B cell (primary cell): ENCODE measurements at regions not wholly inside any gene's neighbourhood (a gene's known extent, or its start where the extent isn't known, plus 50 kb on each side); places are given as distances from the start of the nearest gene placed in this dataset.

Source experiments
- ATAC-seq: fragments of 200-7000 bp; cut with Tn5 transposase; one replicate; pipeline ENCODE4 v1.10.0; 2021; ENCODE audit warnings: low read depth, mild to moderate bottlenecking, moderate number of reproducible peaks, moderate library complexity
- CTCF ChIA-PET: fragments of 350-600 bp; sonication (Branson Sonifier 250); formaldehyde crosslinking; loops from one replicate; lab custom pipeline; 2021; ENCODE audit warnings: antibody characterized with exemption, inconsistent platforms; lab: Charles Lee
- POLR2A ChIA-PET: fragments of 350-600 bp; sonication (Branson Sonifier 250); formaldehyde crosslinking; loops from one replicate; lab custom pipeline; 2021; ENCODE audit warnings: antibody characterized with exemption; lab: Charles Lee
- DNase-seq: peaks from one replicate; pipeline ENCODE4 v3.0.0; 2013
- H2AFZ ChIP-seq: 2 replicates; pipeline ENCODE4 v1.6.1; 2012; ENCODE audit warnings: mild to moderate bottlenecking, low read depth, low read length; ENCODE audit not compliant: insufficient read depth, poor library complexity, severe bottlenecking
- H3K27ac ChIP-seq, 2 donors: 1 replicate in 1 of 2; 2 replicates in 1 of 2; pipeline ENCODE4 v1.5.1; 2012 to 2013; ENCODE audit warnings: low read length in 2 of 2, mild to moderate bottlenecking in 2 of 2, moderate library complexity in 1 of 2
- H3K27me3 ChIP-seq, 4 experiments: fragments of 200-600 bp in 1 of 4; sonication (generic) in 1 of 4; replicated peaks in 1 of 4; 1 replicate in 2 of 4; 2 replicates in 2 of 4; pipeline versions ENCODE4 v1.6.1 to v1.7.0; 2013 to 2016; ENCODE audit warnings: low read length in 3 of 4, mild to moderate bottlenecking in 2 of 4, mixed read lengths in 1 of 4, moderate library complexity in 1 of 4; ENCODE audit not compliant: insufficient read depth in 4 of 4, control insufficient read depth in 3 of 4; ENCODE audit errors: control extremely low read depth in 1 of 4
- H3K36me3 ChIP-seq, 2 experiments: replicated peaks in 1 of 2; 1 replicate in 1 of 2; 2 replicates in 1 of 2; pipeline versions ENCODE4 v1.6.1 to v1.7.1; 2013; ENCODE audit warnings: low read length in 1 of 2; ENCODE audit not compliant: insufficient read depth in 2 of 2, control insufficient read depth in 1 of 2; ENCODE audit errors: control extremely low read depth in 1 of 2, extremely low read depth in 1 of 2
- H3K4me1 ChIP-seq, 2 donors: fragments of 200-600 bp in 1 of 2; sonication (generic) in 1 of 2; 1 replicate in 1 of 2; 2 replicates in 1 of 2; pipeline versions ENCODE4 v1.5.1 to v1.6.1; 2013 to 2017; ENCODE audit warnings: low read length in 2 of 2; ENCODE audit not compliant: control insufficient read depth in 2 of 2, insufficient read depth in 2 of 2
- H3K4me2 ChIP-seq: replicated peaks from 2 replicates; pipeline ENCODE3; 2012; ENCODE audit warnings: mild to moderate bottlenecking, low read depth, low read length; ENCODE audit not compliant: poor library complexity, severe bottlenecking
- H3K4me3 ChIP-seq, 5 experiments: fragments of 200-600 bp in 1 of 5; sonication (generic) in 1 of 5; 1 replicate in 3 of 5; 2 replicates in 2 of 5; pipeline versions ENCODE4 v1.5.1 to v1.7.0; 2011 to 2016; ENCODE audit warnings: low read length in 4 of 5, mild to moderate bottlenecking in 4 of 5, low read depth in 2 of 5, control low read depth in 1 of 5, moderate library complexity in 1 of 5; ENCODE audit not compliant: insufficient read depth in 1 of 5; ENCODE audit errors: control extremely low read depth in 1 of 5, extremely low read depth in 1 of 5
- H3K79me2 ChIP-seq: fragments of 200-600 bp; sonication (generic); one replicate; pipeline ENCODE4 v1.6.0; 2016; ENCODE audit warnings: low read length; ENCODE audit not compliant: control insufficient read depth, insufficient read depth
- H3K9ac ChIP-seq: fragments of 200-600 bp; sonication (generic); 2 replicates; pipeline ENCODE4 v1.6.1; 2017; ENCODE audit warnings: mild to moderate bottlenecking, low read length, moderate library complexity
- H3K9me3 ChIP-seq, 3 donors: one replicate each; pipeline versions ENCODE4 v1.6.1 to v1.7.1; 2013; ENCODE audit warnings: low read length in 2 of 3; ENCODE audit not compliant: control insufficient read depth in 2 of 3, insufficient read depth in 1 of 3; ENCODE audit errors: control extremely low read depth in 1 of 3
- H4K20me1 ChIP-seq: 2 replicates; pipeline ENCODE4 v1.6.0; 2012; ENCODE audit warnings: mild to moderate bottlenecking, low read length; ENCODE audit not compliant: insufficient read depth, control insufficient read depth, poor library complexity, severe bottlenecking
- H3K27ac Mint-ChIP-seq: one replicate; pipeline ENCODE4 v1.8.0; 2021; ENCODE audit warnings: mixed read lengths
- H3K27me3 Mint-ChIP-seq: one replicate; pipeline ENCODE4 v1.8.0; 2021; ENCODE audit warnings: mixed read lengths
- H3K4me1 Mint-ChIP-seq: one replicate; pipeline ENCODE4 v1.8.0; 2021; ENCODE audit warnings: mixed read lengths
- H3K4me3 Mint-ChIP-seq: one replicate; pipeline ENCODE4 v1.8.0; 2021; ENCODE audit warnings: mixed read lengths
- H3K9me3 Mint-ChIP-seq: one replicate; pipeline ENCODE4 v1.8.0; 2022; ENCODE audit warnings: mixed read lengths; ENCODE audit not compliant: insufficient read depth
- EZH2 ChIP-seq: IDR thresholded peaks from 2 replicates; pipeline ENCODE4 v1.6.1; 2012; ENCODE audit warnings: borderline replicate concordance, low read depth, mild to moderate bottlenecking, moderate library complexity, low read length; ENCODE audit not compliant: insufficient read depth, poor library complexity, severe bottlenecking
- WGBS: methylation state at CpG from one replicate; pipeline ENCODE4 v1.1.5; 2013; ENCODE audit warnings: missing lambda C conversion rate; ENCODE audit not compliant: insufficient coverage; 5-methylcytosine and 5-hydroxymethylcytosine counted together
- intact Hi-C: fragments of 100-400 bp; cut with micrococcal nuclease; formaldehyde crosslinking; loops from one replicate; pipeline ENCODE4 v1.10.0; 2022
- TF ChIP-seq, protein P1 (sequence below): fragments of 200-600 bp; IDR thresholded peaks from one replicate; pipeline ENCODE4 v1.8.0; 2022; ENCODE audit warnings: antibody characterized with exemption, mild to moderate bottlenecking

DNA sequence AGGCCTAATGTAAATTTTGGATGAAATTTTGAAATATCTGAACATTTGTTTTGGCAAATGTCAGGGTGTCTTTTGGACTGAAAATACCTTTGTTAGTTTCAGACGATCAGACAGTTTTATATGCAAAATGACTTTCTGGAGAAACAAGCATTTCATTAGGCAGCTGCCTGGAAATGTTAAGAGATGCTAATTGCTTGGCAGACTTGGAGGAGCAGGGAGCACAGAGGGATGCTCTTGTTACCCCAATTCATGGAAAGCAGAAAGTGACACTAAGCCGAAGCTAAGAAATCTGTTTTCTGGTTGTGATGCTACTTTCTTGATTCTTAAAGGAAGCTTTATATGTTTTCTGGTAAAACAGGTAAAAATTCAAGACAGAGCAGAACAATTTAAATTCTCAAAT is 204.3 kb upstream of the GBE1 start:
- Histone ChIP-seq H4K20me1 (no peaks in the 10 kb centered on the region), H3K4me2 (no peak overlapping the region), H3K9ac (no peak overlapping the region), H3K27me3 (no peaks in the 10 kb centered on the region), H3K4me1 (no peaks in the 10 kb centered on the region), H3K36me3 (no peaks in the 10 kb centered on the region), H2AFZ (no peak overlapping the region), H3K79me2 (no peaks in the 10 kb centered on the region), H3K9me3 (no peaks in the 10 kb centered on the region), H3K27ac (no peak overlapping the region), H3K4me3 (no peak overlapping the region)
- DNase-seq (no peak), ATAC-seq (no peak)
- no peak overlapping the region for H3K27ac Mint-ChIP-seq
- no peaks in the 10 kb centered on the region for H3K27me3 Mint-ChIP-seq
- no peaks in the 10 kb centered on the region for H3K4me1 Mint-ChIP-seq
- CTCF ChIA-PET: no interaction called here
- no peak for TF ChIP-seq EZH2
- TF ChIP-seq, protein P1, sequence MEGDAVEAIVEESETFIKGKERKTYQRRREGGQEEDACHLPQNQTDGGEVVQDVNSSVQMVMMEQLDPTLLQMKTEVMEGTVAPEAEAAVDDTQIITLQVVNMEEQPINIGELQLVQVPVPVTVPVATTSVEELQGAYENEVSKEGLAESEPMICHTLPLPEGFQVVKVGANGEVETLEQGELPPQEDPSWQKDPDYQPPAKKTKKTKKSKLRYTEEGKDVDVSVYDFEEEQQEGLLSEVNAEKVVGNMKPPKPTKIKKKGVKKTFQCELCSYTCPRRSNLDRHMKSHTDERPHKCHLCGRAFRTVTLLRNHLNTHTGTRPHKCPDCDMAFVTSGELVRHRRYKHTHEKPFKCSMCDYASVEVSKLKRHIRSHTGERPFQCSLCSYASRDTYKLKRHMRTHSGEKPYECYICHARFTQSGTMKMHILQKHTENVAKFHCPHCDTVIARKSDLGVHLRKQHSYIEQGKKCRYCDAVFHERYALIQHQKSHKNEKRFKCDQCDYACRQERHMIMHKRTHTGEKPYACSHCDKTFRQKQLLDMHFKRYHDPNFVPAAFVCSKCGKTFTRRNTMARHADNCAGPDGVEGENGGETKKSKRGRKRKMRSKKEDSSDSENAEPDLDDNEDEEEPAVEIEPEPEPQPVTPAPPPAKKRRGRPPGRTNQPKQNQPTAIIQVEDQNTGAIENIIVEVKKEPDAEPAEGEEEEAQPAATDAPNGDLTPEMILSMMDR: no peak
- no peak overlapping the region for H3K4me3 Mint-ChIP-seq
- WGBS: 100% methylated on average over 1 of the region's 2 CpGs
- intact Hi-C loops: no loop called here
- no peaks in the 10 kb centered on the region for H3K9me3 Mint-ChIP-seq
- POLR2A ChIA-PET: no interaction called here

GRCh38 chr3:81962396-81962795 is 201.0 kb upstream of the GBE1 start:
- H3K4me3 ChIP-seq: no peak overlapping the region
- no peak overlapping the region for H3K27ac ChIP-seq
- Mint-ChIP-seq H3K27ac (no peak overlapping the region), H3K27me3 (no peaks in the 10 kb centered on the region), H3K4me1 (no peaks in the 10 kb centered on the region), H3K4me3 (no peak overlapping the region), H3K9me3 (no peaks in the 10 kb centered on the region)
- no peak overlapping the region for H2AFZ ChIP-seq
- DNase-seq (no peak), ATAC-seq (no peak)
- H4K20me1 ChIP-seq: no peaks in the 10 kb centered on the region
- intact Hi-C loops: no loop called here
- H3K4me1 ChIP-seq: no peaks in the 10 kb centered on the region
- no peaks in the 10 kb centered on the region for H3K36me3 ChIP-seq
- WGBS: no CpG with 5 or more reads among the region's 2 CpGs
- no peak overlapping the region for H3K4me2 ChIP-seq
- H3K27me3 ChIP-seq: no peaks in the 10 kb centered on the region
- no peaks in the 10 kb centered on the region for H3K9me3 ChIP-seq
- no peaks in the 10 kb centered on the region for H3K79me2 ChIP-seq
- CTCF ChIA-PET: no interaction called here
- POLR2A ChIA-PET: no interaction called here
- no peak overlapping the region for H3K9ac ChIP-seq
- TF ChIP-seq, protein P1: no peak
- no peak for TF ChIP-seq EZH2
